ENCODE measurements at regions not wholly inside any gene's neighbourhood (a gene's known extent, or its start where the extent isn't known, plus 50 kb on each side); places are given as distances from the start of the nearest gene placed in this dataset.
A peak's percentile ranks its signal among the peaks of the same experiment; 100 is the strongest.

GRCh38 chr6:91185072-91185471 is 598.2 kb upstream of the MAP3K7 start:
- peaks cover 20% of the 10 kb centered on the region for H3K36me3 Mint-ChIP-seq (ENCODE audit: unreplicated experiment)
- no peaks in the 10 kb centered on the region for H3K27me3 Mint-ChIP-seq (ENCODE audit: unreplicated experiment)
- TF ChIP-seq CTCF (IDR thresholded peaks at IDR 0.05): no peak
- no peak overlapping the region for H3K4me3 Mint-ChIP-seq (ENCODE audit: unreplicated experiment)
- peaks cover 15% of the 10 kb centered on the region for H3K4me1 Mint-ChIP-seq (ENCODE audit: unreplicated experiment)
- H3K9me3 Mint-ChIP-seq (ENCODE audit: unreplicated experiment): peaks cover 20% of the 10 kb centered on the region
- H3K27ac Mint-ChIP-seq (ENCODE audit: unreplicated experiment): peak overlapping the region; percentile 19
- no peak for DNase-seq (ENCODE audit: extremely low spot score, unreplicated experiment)

GRCh38 chr6:91181416-91181815 is 594.5 kb upstream of the MAP3K7 start:
- Mint-ChIP-seq H3K9me3 (ENCODE audit: unreplicated experiment) (peaks cover 5% of the 10 kb centered on the region), H3K27ac (ENCODE audit: unreplicated experiment) (no peak overlapping the region), H3K4me3 (ENCODE audit: unreplicated experiment) (no peak overlapping the region), H3K27me3 (ENCODE audit: unreplicated experiment) (no peaks in the 10 kb centered on the region), H3K36me3 (ENCODE audit: unreplicated experiment) (no peaks in the 10 kb centered on the region), H3K4me1 (ENCODE audit: unreplicated experiment) (peaks cover 15% of the 10 kb centered on the region)
- TF ChIP-seq CTCF (IDR thresholded peaks at IDR 0.05): no peak
- no peak for DNase-seq (ENCODE audit: extremely low spot score, unreplicated experiment)

GRCh38 chr6:91173651-91174050 is 586.8 kb upstream of the MAP3K7 start:
- Mint-ChIP-seq H3K27me3 (ENCODE audit: unreplicated experiment) (no peaks in the 10 kb centered on the region), H3K4me1 (ENCODE audit: unreplicated experiment) (peaks cover 21% of the 10 kb centered on the region), H3K4me3 (ENCODE audit: unreplicated experiment) (no peak overlapping the region), H3K9me3 (ENCODE audit: unreplicated experiment) (no peaks in the 10 kb centered on the region), H3K27ac (ENCODE audit: unreplicated experiment) (no peak overlapping the region), H3K36me3 (ENCODE audit: unreplicated experiment) (no peaks in the 10 kb centered on the region)
- no peak for TF ChIP-seq CTCF (IDR thresholded peaks at IDR 0.05)
- no peak for DNase-seq (ENCODE audit: extremely low spot score, unreplicated experiment)

GRCh38 chr6:91173186-91173585 is 586.3 kb upstream of the MAP3K7 start:
- Mint-ChIP-seq H3K9me3 (ENCODE audit: unreplicated experiment) (no peaks in the 10 kb centered on the region), H3K27ac (ENCODE audit: unreplicated experiment) (no peak overlapping the region), H3K4me1 (ENCODE audit: unreplicated experiment) (peaks cover 21% of the 10 kb centered on the region), H3K27me3 (ENCODE audit: unreplicated experiment) (no peaks in the 10 kb centered on the region), H3K4me3 (ENCODE audit: unreplicated experiment) (no peak overlapping the region), H3K36me3 (ENCODE audit: unreplicated experiment) (no peaks in the 10 kb centered on the region)
- TF ChIP-seq CTCF (IDR thresholded peaks at IDR 0.05): no peak
- no peak for DNase-seq (ENCODE audit: extremely low spot score, unreplicated experiment)

DNA sequence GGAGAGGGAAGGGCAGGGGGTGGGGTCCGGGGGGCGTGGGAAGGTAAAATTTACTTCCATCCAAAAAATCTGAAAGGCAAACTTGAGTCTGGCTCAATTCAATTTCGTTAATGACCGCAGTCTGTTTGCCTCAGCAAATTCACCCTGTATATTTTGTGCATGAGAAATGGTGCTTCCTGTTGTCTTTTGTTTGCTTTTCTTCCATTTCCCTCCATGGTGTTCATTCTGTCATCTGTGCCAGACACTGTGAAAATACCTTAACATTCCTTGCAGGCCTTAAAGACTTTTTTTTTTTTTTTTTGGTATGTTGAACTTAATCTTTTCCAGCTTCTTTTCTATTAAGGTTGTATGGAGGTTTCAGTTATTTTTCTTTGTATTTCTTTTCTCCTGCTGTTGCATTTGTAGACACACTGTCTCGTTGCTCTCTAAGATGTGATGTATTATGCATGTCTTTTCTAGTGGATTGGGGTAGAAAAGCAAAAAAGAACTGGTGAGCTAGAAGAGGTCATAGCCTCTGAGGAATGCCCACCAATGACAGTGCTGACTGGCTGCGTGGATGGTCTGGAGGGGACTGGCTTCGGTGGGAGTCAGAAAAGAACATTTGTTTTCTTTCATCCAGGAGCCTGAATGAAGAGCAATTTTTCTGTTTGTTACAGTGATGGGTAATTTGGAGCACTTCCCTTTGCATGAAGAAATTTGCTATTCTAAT is 585.0 kb upstream of the MAP3K7 start:
- peaks cover 26% of the 10 kb centered on the region for H3K4me1 Mint-ChIP-seq (ENCODE audit: unreplicated experiment)
- H3K27ac Mint-ChIP-seq (ENCODE audit: unreplicated experiment): peak overlapping the region; percentile 64
- no peak for TF ChIP-seq CTCF (IDR thresholded peaks at IDR 0.05)
- H3K9me3 Mint-ChIP-seq (ENCODE audit: unreplicated experiment): no peaks in the 10 kb centered on the region
- no peak for DNase-seq (ENCODE audit: extremely low spot score, unreplicated experiment)
- H3K4me3 Mint-ChIP-seq (ENCODE audit: unreplicated experiment): no peak overlapping the region
- no peaks in the 10 kb centered on the region for H3K27me3 Mint-ChIP-seq (ENCODE audit: unreplicated experiment)
- H3K36me3 Mint-ChIP-seq (ENCODE audit: unreplicated experiment): no peaks in the 10 kb centered on the region

Measured in osteocyte (in vitro differentiated cells).